Loucy (cell line): ENCODE measurements at regions not wholly inside any gene's neighbourhood (a gene's known extent, or its start where the extent isn't known, plus 50 kb on each side); places are given as distances from the start of the nearest gene placed in this dataset.

Experiments
- H2AFZ ChIP-seq: fragments of 200-600 bp; sonication (generic); 2 replicates; pipeline ENCODE4 v1.6.0; 2016; ENCODE audit warnings: antibody characterized with exemption, mild to moderate bottlenecking, low read length, moderate library complexity
- H3F3A ChIP-seq: fragments of 200-600 bp; 2 replicates; pipeline ENCODE4 v1.6.0; 2016; ENCODE audit warnings: antibody characterized with exemption, low read depth, mild to moderate bottlenecking
- H3K27me3 ChIP-seq: fragments of 200-600 bp; sonication (generic); 2 replicates; pipeline ENCODE4 v1.6.1; 2014; ENCODE audit warnings: low read length, mild to moderate bottlenecking; ENCODE audit not compliant: insufficient read depth, poor library complexity, severe bottlenecking
- H3K36me3 ChIP-seq: fragments of 200-600 bp; sonication (generic); 2 replicates; pipeline ENCODE4 v1.6.1; 2016; ENCODE audit warnings: low read length; ENCODE audit not compliant: insufficient read depth
- H3K4me1 ChIP-seq: fragments of 200-600 bp; sonication (generic); 2 replicates; pipeline ENCODE4 v1.5.1; 2014; ENCODE audit warnings: low read length, mild to moderate bottlenecking; ENCODE audit not compliant: insufficient read depth, poor library complexity, severe bottlenecking
- H3K4me2 ChIP-seq: fragments of 200-600 bp; sonication (generic); 2 replicates; pipeline ENCODE4 v1.6.0; 2014; ENCODE audit warnings: antibody characterized with exemption, low read length, low read depth, mild to moderate bottlenecking; ENCODE audit not compliant: poor library complexity, severe bottlenecking
- H3K4me3 ChIP-seq: fragments of 200-600 bp; sonication (generic); 2 replicates; pipeline ENCODE4 v1.5.1; 2014; ENCODE audit warnings: low read length, mild to moderate bottlenecking, mixed read lengths; ENCODE audit not compliant: poor library complexity, severe bottlenecking
- H3K79me2 ChIP-seq: fragments of 200-600 bp; sonication (generic); 2 replicates; pipeline ENCODE4 v1.6.1; 2014; ENCODE audit warnings: low read length; ENCODE audit not compliant: insufficient read depth
- H3K9ac ChIP-seq: fragments of 200-600 bp; sonication (generic); 2 replicates; pipeline ENCODE4 v1.6.0; 2014; ENCODE audit warnings: mild to moderate bottlenecking, low read depth, low read length, moderate library complexity; ENCODE audit not compliant: poor library complexity, severe bottlenecking
- H3K9me2 ChIP-seq: fragments of 200-600 bp; sonication (generic); replicated peaks from 2 replicates; pipeline ENCODE4 v1.6.1; 2016; ENCODE audit warnings: low read depth, low read length, mixed read lengths
- H3K9me3 ChIP-seq: fragments of 200-600 bp; sonication (generic); 2 replicates; pipeline ENCODE4 v1.6.1; 2014; ENCODE audit warnings: mild to moderate bottlenecking, antibody characterized with exemption, low read length, low read depth; ENCODE audit not compliant: insufficient read depth
- H4K20me1 ChIP-seq: fragments of 200-600 bp; sonication (generic); 2 replicates; pipeline ENCODE4 v1.6.0; 2014; ENCODE audit warnings: antibody characterized with exemption, low read length, mild to moderate bottlenecking; ENCODE audit not compliant: insufficient read depth, poor library complexity, severe bottlenecking
- CTCF ChIP-seq: fragments of 200-600 bp; sonication (generic); conservative IDR thresholded peaks from 2 replicates; pipeline ENCODE4 v1.5.1; 2014; ENCODE audit warnings: mild to moderate bottlenecking, antibody characterized with exemption, low read length
- EZH2phosphoT487 ChIP-seq: fragments of 200-600 bp; IDR thresholded peaks from 2 replicates; pipeline ENCODE4 v1.6.1; 2018; ENCODE audit warnings: antibody characterized with exemption, mild to moderate bottlenecking, moderate library complexity, borderline replicate concordance

- Histone ChIP-seq H2AFZ (no peak overlapping the region), H3K4me2 (no peak overlapping the region), H3F3A (no peaks in the 10 kb centered on the region), H3K79me2 (no peaks in the 10 kb centered on the region), H3K9me3 (no peaks in the 10 kb centered on the region), H4K20me1 (no peaks in the 10 kb centered on the region), H3K4me3 (no peak overlapping the region), H3K4me1 (no peaks in the 10 kb centered on the region), H3K9me2 (no peaks in the 10 kb centered on the region), H3K36me3 (no peaks in the 10 kb centered on the region), H3K9ac (no peak overlapping the region), H3K27me3 (no peaks in the 10 kb centered on the region)
- TF ChIP-seq CTCF (no peak), EZH2phosphoT487 (no peak)
Measured at GRCh38 chr2:183389546-183390080, 265.4 kb downstream of the NUP35 start.

- Histone ChIP-seq H3K9me2 (no peaks in the 10 kb centered on the region), H3K9me3 (no peaks in the 10 kb centered on the region), H2AFZ (no peak overlapping the region), H3K79me2 (no peaks in the 10 kb centered on the region), H3F3A (no peaks in the 10 kb centered on the region), H4K20me1 (no peaks in the 10 kb centered on the region), H3K4me1 (no peaks in the 10 kb centered on the region), H3K4me2 (no peak overlapping the region), H3K9ac (no peak overlapping the region), H3K4me3 (no peak overlapping the region), H3K36me3 (no peaks in the 10 kb centered on the region), H3K27me3 (no peaks in the 10 kb centered on the region)
- TF ChIP-seq CTCF (no peak), EZH2phosphoT487 (no peak)
Measured at GRCh38 chr2:183390109-183390508, 265.9 kb downstream of the NUP35 start.

- H2AFZ ChIP-seq, result no peak overlapping the region
- H3K79me2 ChIP-seq, result no peaks in the 10 kb centered on the region
- no peak overlapping the region for H3K4me3 ChIP-seq
- no peaks in the 10 kb centered on the region for H3K27me3 ChIP-seq
- no peaks in the 10 kb centered on the region for H3F3A ChIP-seq
- no peak overlapping the region for H3K9ac ChIP-seq
- H3K9me2 ChIP-seq, result no peaks in the 10 kb centered on the region
- no peaks in the 10 kb centered on the region for H3K36me3 ChIP-seq
- H3K4me1 ChIP-seq, result no peaks in the 10 kb centered on the region
- H3K4me2 ChIP-seq, result no peak overlapping the region
- H4K20me1 ChIP-seq, result no peaks in the 10 kb centered on the region
- TF ChIP-seq CTCF (no peak), EZH2phosphoT487 (no peak)
- H3K9me3 ChIP-seq, result no peaks in the 10 kb centered on the region
Measured at GRCh38 chr2:183404392-183404791, 280.1 kb downstream of the NUP35 start.
